AG09319 (cell line): ENCODE measurements at regions not wholly inside any gene's neighbourhood (a gene's known extent, or its start where the extent isn't known, plus 50 kb on each side); places are given as distances from the start of the nearest gene placed in this dataset.

Source experiments
- DNase-seq: peaks from one replicate; pipeline ENCODE4 v3.0.0-alpha.2; 2010; ENCODE audit warnings: low read depth; ENCODE audit errors: extremely low read depth
- TF ChIP-seq, protein P1 (sequence below): IDR thresholded peaks from 2 replicates; pipeline ENCODE4 v1.5.1; 2011; ENCODE audit warnings: low read depth, mild to moderate bottlenecking, inconsistent platforms, low read length, moderate library complexity

DNA sequence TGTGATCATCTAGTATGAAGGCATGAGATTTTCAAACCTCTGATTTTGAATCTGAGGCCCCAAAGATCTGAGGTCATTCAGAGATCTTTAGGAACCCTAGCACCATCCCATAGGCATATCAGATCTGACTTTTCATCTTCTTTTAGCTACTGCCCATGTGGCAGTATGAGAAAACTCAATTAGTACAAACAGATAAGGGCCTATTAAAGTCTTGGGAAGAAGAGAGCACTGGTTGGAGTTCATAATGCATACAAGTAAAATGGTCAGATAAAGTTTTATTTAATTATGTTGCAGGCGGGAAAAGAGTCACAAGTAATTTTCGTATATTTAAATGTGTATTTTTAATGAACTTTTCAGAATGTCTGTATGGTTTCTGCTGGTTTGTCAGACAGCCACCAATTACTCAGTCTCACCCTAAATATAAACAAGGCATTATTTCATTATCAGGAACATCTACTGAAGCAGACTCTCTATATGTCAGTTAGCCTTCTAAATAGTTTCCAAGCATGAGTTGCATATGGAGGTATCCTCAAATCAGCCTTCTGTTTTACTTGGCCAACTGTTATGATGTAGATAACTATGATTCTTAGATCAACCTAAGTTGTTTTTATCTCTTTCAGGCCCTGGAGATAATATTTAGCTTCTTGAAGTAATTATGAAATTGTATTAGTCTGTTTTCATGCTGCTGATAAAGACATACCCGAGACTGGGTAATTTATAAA is 340.3 kb upstream of the TBC1D5 start:
- no peak for DNase-seq
- TF ChIP-seq, protein P1, sequence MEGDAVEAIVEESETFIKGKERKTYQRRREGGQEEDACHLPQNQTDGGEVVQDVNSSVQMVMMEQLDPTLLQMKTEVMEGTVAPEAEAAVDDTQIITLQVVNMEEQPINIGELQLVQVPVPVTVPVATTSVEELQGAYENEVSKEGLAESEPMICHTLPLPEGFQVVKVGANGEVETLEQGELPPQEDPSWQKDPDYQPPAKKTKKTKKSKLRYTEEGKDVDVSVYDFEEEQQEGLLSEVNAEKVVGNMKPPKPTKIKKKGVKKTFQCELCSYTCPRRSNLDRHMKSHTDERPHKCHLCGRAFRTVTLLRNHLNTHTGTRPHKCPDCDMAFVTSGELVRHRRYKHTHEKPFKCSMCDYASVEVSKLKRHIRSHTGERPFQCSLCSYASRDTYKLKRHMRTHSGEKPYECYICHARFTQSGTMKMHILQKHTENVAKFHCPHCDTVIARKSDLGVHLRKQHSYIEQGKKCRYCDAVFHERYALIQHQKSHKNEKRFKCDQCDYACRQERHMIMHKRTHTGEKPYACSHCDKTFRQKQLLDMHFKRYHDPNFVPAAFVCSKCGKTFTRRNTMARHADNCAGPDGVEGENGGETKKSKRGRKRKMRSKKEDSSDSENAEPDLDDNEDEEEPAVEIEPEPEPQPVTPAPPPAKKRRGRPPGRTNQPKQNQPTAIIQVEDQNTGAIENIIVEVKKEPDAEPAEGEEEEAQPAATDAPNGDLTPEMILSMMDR: no peak

- no peak for DNase-seq
Measured at GRCh38 chr3:18080198-18080689, 337.8 kb upstream of the TBC1D5 start.

DNA sequence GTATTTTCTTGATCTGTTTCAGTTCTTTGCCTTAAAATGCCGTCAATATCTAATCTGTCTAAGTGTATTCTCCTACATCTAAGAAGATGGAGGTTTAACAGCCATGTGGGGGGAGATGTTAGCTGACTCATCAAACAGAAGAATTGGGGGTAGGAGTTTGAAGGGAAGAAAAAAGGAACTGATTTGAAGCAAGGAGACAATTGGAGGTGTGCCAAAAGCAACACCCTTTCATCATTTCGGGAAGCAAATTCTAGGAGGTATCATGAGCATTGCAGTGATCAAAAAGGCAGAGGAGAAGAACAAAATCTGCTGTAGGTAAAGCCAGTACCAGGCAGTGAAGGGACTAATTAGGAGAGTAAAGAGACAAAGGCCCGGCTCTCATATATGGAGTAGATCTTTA is 337.3 kb upstream of the TBC1D5 start:
- DNase-seq: no peak
- TF ChIP-seq, protein P1: no peak

More at GRCh38 chr3:18080198-18080689, 337.8 kb upstream of the TBC1D5 start:
- TF ChIP-seq, protein P1: no peak

DNA sequence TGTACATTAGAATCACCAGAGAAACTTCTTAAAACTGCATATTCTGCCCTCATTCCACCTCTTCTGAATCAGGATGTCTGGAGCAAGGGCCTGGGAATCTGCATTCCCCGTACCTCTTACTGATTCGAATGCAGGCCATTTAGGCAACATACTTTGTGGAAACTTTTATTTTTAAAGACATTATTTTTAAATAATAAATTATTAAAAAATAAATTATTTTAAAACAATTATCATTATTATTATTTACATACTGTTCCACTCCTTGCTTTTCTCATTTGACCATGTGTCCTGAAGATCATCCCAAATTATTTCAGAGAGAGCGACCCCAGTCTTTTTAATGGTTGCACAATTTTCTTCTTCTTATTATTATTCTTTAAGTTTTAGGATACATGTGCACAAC is 336.6 kb upstream of the TBC1D5 start:
- TF ChIP-seq, protein P1: no peak
- no peak for DNase-seq

GRCh38 chr3:18077128-18077840 is 334.9 kb upstream of the TBC1D5 start:
- TF ChIP-seq, protein P1: no peak
- DNase-seq: no peak

DNA sequence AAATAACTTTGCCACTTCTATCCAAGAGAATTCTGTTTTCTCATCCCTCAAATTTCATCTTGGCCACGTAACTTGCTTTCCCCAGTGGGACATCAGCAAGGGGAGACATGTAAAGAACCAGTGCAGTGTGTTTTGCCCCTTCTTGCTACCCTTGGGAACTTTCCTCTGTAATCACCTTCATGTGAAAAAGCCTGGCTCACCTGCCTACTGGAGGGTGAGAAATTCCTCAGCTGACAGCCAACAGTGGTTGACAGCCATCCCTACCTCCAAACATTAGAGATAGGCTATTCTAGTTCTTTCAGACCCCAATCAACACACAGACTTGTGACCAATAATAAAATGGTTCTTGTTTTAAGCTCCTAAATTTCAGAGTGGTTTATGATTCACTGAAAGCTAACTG is 333.9 kb upstream of the TBC1D5 start:
- TF ChIP-seq, protein P1: no peak

DNA sequence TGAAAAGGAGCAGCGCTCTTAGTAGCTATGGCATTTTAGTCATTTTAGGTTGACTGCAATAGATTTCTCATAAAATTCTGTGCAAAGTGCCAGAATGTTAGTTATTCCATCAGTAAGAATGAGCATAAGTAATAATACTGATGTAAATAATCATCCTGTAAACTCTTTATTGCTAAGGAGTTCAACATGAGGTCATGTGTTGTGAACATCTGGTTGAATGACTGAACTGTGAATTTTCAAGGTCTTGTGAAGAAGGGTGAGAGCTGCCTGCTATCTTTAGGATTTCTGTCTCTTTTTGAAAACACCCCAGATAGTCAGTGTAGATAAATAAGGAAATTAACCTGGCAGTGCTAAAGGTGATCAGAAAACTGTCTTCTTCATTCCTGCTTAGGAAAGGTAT is 333.4 kb upstream of the TBC1D5 start:
- TF ChIP-seq, protein P1: no peak
- DNase-seq: no peak

More for the DNA sequence above, 333.9 kb upstream of the TBC1D5 start:
- no peak for DNase-seq
